ENCODE measurements at regions not wholly inside any gene's neighbourhood (a gene's known extent, or its start where the extent isn't known, plus 50 kb on each side); places are given as distances from the start of the nearest gene placed in this dataset.

- TF ChIP-seq ARID4B (CRISPR knock-in tag; IDR thresholded peaks at IDR 0.05; ENCODE audit: borderline replicate concordance): no peak
- no peak for TF ChIP-seq CTCF (IDR thresholded peaks at IDR 0.05)
- TF ChIP-seq SP1 (CRISPR knock-in tag; conservative IDR thresholded peaks at IDR 0.05): no peak
- TF ChIP-seq ESRRA (CRISPR knock-in tag; IDR thresholded peaks at IDR 0.05; ENCODE audit: borderline replicate concordance): no peak
- no peak for TF ChIP-seq GABPB1 (CRISPR knock-in tag; IDR thresholded peaks at IDR 0.05)
- no peak for TF ChIP-seq NR1H2 (CRISPR knock-in tag; IDR thresholded peaks at IDR 0.05)
- TF ChIP-seq ZNF416 (CRISPR knock-in tag; IDR thresholded peaks at IDR 0.05): no peak
- TF ChIP-seq PRDM15 (CRISPR knock-in tag; IDR thresholded peaks at IDR 0.05): no peak
- TF ChIP-seq E2F4 (CRISPR knock-in tag; IDR thresholded peaks at IDR 0.05; ENCODE audit: borderline replicate concordance, low read depth): no peak
Measured at GRCh38 chr10:107732045-107732444, 567.5 kb upstream of the SORCS1 start.

Data from WTC11 (cell line).